ENCODE measurements at regions not wholly inside any gene's neighbourhood (a gene's known extent, or its start where the extent isn't known, plus 50 kb on each side); places are given as distances from the start of the nearest gene placed in this dataset.

DNA sequence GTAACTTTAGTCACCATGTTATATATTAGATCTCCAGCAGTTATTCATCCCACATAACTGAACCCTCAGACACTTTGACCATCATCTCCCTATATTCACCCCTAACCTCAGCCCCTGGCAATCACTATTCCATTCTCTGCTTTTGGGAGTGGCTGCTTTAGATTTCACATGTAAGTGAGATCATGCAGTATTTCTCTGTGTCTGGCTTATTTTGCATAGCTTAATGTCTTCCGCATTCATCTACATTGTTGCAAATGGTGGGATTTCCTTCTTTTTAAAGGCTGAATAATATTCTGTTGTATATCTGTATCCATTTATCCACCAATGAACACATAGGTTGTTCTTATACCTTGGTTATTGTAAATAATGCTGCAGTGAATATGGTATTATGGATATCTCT, 411.6 kb upstream of the ZEB2 start:
- TF ChIP-seq POLR2A (IDR thresholded peaks at IDR 0.05), result no peak
- TF ChIP-seq, protein P1, sequence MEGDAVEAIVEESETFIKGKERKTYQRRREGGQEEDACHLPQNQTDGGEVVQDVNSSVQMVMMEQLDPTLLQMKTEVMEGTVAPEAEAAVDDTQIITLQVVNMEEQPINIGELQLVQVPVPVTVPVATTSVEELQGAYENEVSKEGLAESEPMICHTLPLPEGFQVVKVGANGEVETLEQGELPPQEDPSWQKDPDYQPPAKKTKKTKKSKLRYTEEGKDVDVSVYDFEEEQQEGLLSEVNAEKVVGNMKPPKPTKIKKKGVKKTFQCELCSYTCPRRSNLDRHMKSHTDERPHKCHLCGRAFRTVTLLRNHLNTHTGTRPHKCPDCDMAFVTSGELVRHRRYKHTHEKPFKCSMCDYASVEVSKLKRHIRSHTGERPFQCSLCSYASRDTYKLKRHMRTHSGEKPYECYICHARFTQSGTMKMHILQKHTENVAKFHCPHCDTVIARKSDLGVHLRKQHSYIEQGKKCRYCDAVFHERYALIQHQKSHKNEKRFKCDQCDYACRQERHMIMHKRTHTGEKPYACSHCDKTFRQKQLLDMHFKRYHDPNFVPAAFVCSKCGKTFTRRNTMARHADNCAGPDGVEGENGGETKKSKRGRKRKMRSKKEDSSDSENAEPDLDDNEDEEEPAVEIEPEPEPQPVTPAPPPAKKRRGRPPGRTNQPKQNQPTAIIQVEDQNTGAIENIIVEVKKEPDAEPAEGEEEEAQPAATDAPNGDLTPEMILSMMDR (IDR thresholded peaks at IDR 0.05), result no peak
